Loucy (cell line): ENCODE measurements at regions not wholly inside any gene's neighbourhood (a gene's known extent, or its start where the extent isn't known, plus 50 kb on each side); places are given as distances from the start of the nearest gene placed in this dataset.

ENCODE experiments used
- CTCF ChIP-seq: fragments of 200-600 bp; sonication (generic); conservative IDR thresholded peaks from 2 replicates; pipeline ENCODE4 v1.5.1; 2014; ENCODE audit warnings: mild to moderate bottlenecking, antibody characterized with exemption, low read length
- EZH2phosphoT487 ChIP-seq: fragments of 200-600 bp; IDR thresholded peaks from 2 replicates; pipeline ENCODE4 v1.6.1; 2018; ENCODE audit warnings: antibody characterized with exemption, mild to moderate bottlenecking, moderate library complexity, borderline replicate concordance

GRCh38 chr9:100819980-100820379, 208.5 kb upstream of the PLPPR1 start:
- TF ChIP-seq CTCF (no peak), EZH2phosphoT487 (no peak)
